Fibroblast of skin of left biceps (primary cell): ENCODE measurements at regions not wholly inside any gene's neighbourhood (a gene's known extent, or its start where the extent isn't known, plus 50 kb on each side); places are given as distances from the start of the nearest gene placed in this dataset.

Experiments used
- DNase-seq, 2 experiments: peaks; one replicate each; pipeline ENCODE4 v3.0.0-alpha.2; 2013; ENCODE audit warnings: low read depth in 2 of 2

GRCh38 chr2:164302786-164303185 lies 318.5 kb downstream of the GRB14 start:
- no peak for DNase-seq

- DNase-seq, result no peak
These were observed 333.0 kb downstream of the GRB14 start for GRCh38 chr2:164288235-164288634.

GRCh38 chr2:164287056-164287455 lies 334.2 kb downstream of the GRB14 start:
- no peak for DNase-seq

- DNase-seq, result no peak
These were observed 335.7 kb downstream of the GRB14 start for GRCh38 chr2:164285576-164285975.

- DNase-seq, result no peak
These were observed 339.4 kb downstream of the GRB14 start for GRCh38 chr2:164281896-164282295.

- no peak for DNase-seq
These were observed 345.6 kb downstream of the GRB14 start for GRCh38 chr2:164275659-164276058.

- no peak for DNase-seq
These were observed 360.8 kb downstream of the GRB14 start for GRCh38 chr2:164260506-164260905.

GRCh38 chr2:164257742-164258141 lies 363.5 kb downstream of the GRB14 start:
- no peak for DNase-seq

GRCh38 chr2:164252568-164253287 lies 368.6 kb downstream of the GRB14 start:
- DNase-seq, result no peak

- no peak for DNase-seq
These were observed 378.0 kb downstream of the GRB14 start for GRCh38 chr2:164243315-164243714.

- DNase-seq, result no peak
These were observed 378.9 kb downstream of the GRB14 start for GRCh38 chr2:164242409-164242808.

- no peak for DNase-seq
These were observed 387.2 kb downstream of the GRB14 start for GRCh38 chr2:164234074-164234473.

- DNase-seq, result no peak
These were observed 397.3 kb downstream of the GRB14 start for GRCh38 chr2:164224007-164224406.

- no peak for DNase-seq
These were observed 399.8 kb downstream of the GRB14 start for GRCh38 chr2:164221473-164221872.

GRCh38 chr2:164220265-164220664 lies 401.0 kb downstream of the GRB14 start:
- peak in 1 of 2 experiments; percentile 7 for DNase-seq

GRCh38 chr2:164213916-164214315 lies 407.4 kb downstream of the GRB14 start:
- no peak for DNase-seq

- peak; percentile 65 to 68 for DNase-seq
These were observed 415.9 kb downstream of the GRB14 start for GRCh38 chr2:164205347-164205746.

- DNase-seq, result no peak
These were observed 418.2 kb downstream of the GRB14 start for GRCh38 chr2:164203131-164203530.

- DNase-seq, result no peak
These were observed 423.0 kb downstream of the GRB14 start for GRCh38 chr2:164198256-164198655.

- DNase-seq, result no peak
These were observed 430.6 kb downstream of the GRB14 start for GRCh38 chr2:164190700-164191099.

- no peak for DNase-seq
These were observed 431.4 kb downstream of the GRB14 start for GRCh38 chr2:164189851-164190250.

GRCh38 chr2:164187121-164187520 lies 434.2 kb downstream of the GRB14 start:
- no peak for DNase-seq

GRCh38 chr2:164186591-164186990 lies 434.7 kb downstream of the GRB14 start:
- no peak for DNase-seq

- no peak for DNase-seq
These were observed 439.1 kb downstream of the GRB14 start for GRCh38 chr2:164182116-164182627.
